GM12875 (cell line): ENCODE measurements at regions not wholly inside any gene's neighbourhood (a gene's known extent, or its start where the extent isn't known, plus 50 kb on each side); places are given as distances from the start of the nearest gene placed in this dataset.

Source experiments
- H3K4me3 ChIP-seq: one replicate; pipeline ENCODE4 v1.5.1; 2011; ENCODE audit warnings: low read depth, low read length, control low read depth
- CTCF ChIP-seq: IDR thresholded peaks from 2 replicates; pipeline ENCODE4 v1.5.1; 2011; ENCODE audit warnings: low read depth, mild to moderate bottlenecking, control low read depth, inconsistent platforms, low read length, moderate library complexity, borderline replicate concordance; ENCODE audit not compliant: insufficient read depth

- no peak overlapping the region for H3K4me3 ChIP-seq
- TF ChIP-seq CTCF: no peak
Observed at GRCh38 chr18:72375618-72376017, 168.5 kb downstream of the CBLN2 start.

GRCh38 chr18:72372076-72372475, 172.1 kb downstream of the CBLN2 start:
- no peak for TF ChIP-seq CTCF
- H3K4me3 ChIP-seq: no peak overlapping the region

GRCh38 chr18:72368308-72368707, 175.8 kb downstream of the CBLN2 start:
- no peak overlapping the region for H3K4me3 ChIP-seq
- no peak for TF ChIP-seq CTCF

- no peak for TF ChIP-seq CTCF
- H3K4me3 ChIP-seq: no peak overlapping the region
Observed at GRCh38 chr18:72360634-72361033, 183.5 kb downstream of the CBLN2 start.

GRCh38 chr18:72342933-72343332, 201.2 kb downstream of the CBLN2 start:
- no peak overlapping the region for H3K4me3 ChIP-seq
- TF ChIP-seq CTCF: no peak

- TF ChIP-seq CTCF: no peak
- H3K4me3 ChIP-seq: no peak overlapping the region
Observed at GRCh38 chr18:72339976-72340375, 204.2 kb downstream of the CBLN2 start.

GRCh38 chr18:72336786-72337185, 207.4 kb downstream of the CBLN2 start:
- H3K4me3 ChIP-seq: no peak overlapping the region
- TF ChIP-seq CTCF: no peak
